ENCODE measurements at regions not wholly inside any gene's neighbourhood (a gene's known extent, or its start where the extent isn't known, plus 50 kb on each side); places are given as distances from the start of the nearest gene placed in this dataset.

DNA sequence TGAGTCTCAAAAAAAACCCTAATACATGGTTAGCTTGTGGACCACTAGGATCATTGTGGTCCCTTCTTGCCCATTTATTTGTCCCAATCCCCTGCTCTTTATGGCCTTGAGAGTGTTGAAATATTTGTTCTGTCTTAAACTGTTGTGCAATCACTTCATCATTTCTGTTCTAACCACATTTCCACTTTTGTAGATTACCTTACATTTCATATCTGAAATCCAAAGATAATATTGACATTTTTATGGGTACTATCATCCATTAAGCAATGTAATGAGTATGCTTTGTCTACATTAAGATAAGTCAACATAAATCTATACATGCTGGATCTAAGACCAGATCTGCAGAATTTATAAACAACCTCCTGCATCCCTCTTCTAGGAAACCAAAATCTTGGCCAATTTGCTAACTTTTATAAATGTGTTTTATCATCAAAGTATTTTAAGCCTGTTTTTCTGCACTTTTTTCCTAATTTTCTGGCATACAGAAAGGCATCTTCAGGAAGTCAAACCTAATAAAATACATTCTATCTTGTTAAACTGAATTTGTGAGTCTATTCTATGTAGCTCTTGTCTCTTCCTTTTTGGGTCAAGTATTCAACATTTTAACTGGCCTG is 359.4 kb upstream of the CELF2 start:
- H3K4me3 Mint-ChIP-seq (ENCODE audit: unreplicated experiment) = no peak overlapping the region
- no peak for TF ChIP-seq CTCF (IDR thresholded peaks at IDR 0.05; ENCODE audit: unreplicated experiment)
- no peaks in the 10 kb centered on the region for H3K4me1 Mint-ChIP-seq (ENCODE audit: unreplicated experiment)
- H3K27me3 Mint-ChIP-seq (ENCODE audit: unreplicated experiment) = no peaks in the 10 kb centered on the region
- no peaks in the 10 kb centered on the region for H3K36me3 Mint-ChIP-seq (ENCODE audit: low read depth, unreplicated experiment)
- no peak overlapping the region for H3K27ac Mint-ChIP-seq (ENCODE audit: unreplicated experiment)
- H3K9me3 Mint-ChIP-seq (ENCODE audit: unreplicated experiment) = no peaks in the 10 kb centered on the region
- no peak for DNase-seq (ENCODE audit: low spot score)

GRCh38 chr10:10660054-10660453 is 357.6 kb upstream of the CELF2 start:
- Mint-ChIP-seq H3K27me3 (ENCODE audit: unreplicated experiment) (no peaks in the 10 kb centered on the region), H3K9me3 (ENCODE audit: unreplicated experiment) (no peaks in the 10 kb centered on the region), H3K4me1 (ENCODE audit: unreplicated experiment) (no peaks in the 10 kb centered on the region), H3K4me3 (ENCODE audit: unreplicated experiment) (no peak overlapping the region), H3K36me3 (ENCODE audit: low read depth, unreplicated experiment) (no peaks in the 10 kb centered on the region), H3K27ac (ENCODE audit: unreplicated experiment) (no peak overlapping the region)
- no peak for TF ChIP-seq CTCF (IDR thresholded peaks at IDR 0.05; ENCODE audit: unreplicated experiment)
- DNase-seq (ENCODE audit: low spot score) = no peak

GRCh38 chr10:10661176-10661575 is 356.5 kb upstream of the CELF2 start:
- Mint-ChIP-seq H3K9me3 (ENCODE audit: unreplicated experiment) (no peaks in the 10 kb centered on the region), H3K36me3 (ENCODE audit: low read depth, unreplicated experiment) (no peaks in the 10 kb centered on the region), H3K27me3 (ENCODE audit: unreplicated experiment) (no peaks in the 10 kb centered on the region), H3K4me3 (ENCODE audit: unreplicated experiment) (no peak overlapping the region), H3K27ac (ENCODE audit: unreplicated experiment) (no peak overlapping the region), H3K4me1 (ENCODE audit: unreplicated experiment) (no peaks in the 10 kb centered on the region)
- TF ChIP-seq CTCF (IDR thresholded peaks at IDR 0.05; ENCODE audit: unreplicated experiment) = no peak
- DNase-seq (ENCODE audit: low spot score) = no peak

GRCh38 chr10:10662716-10663408 is 354.8 kb upstream of the CELF2 start:
- TF ChIP-seq CTCF (IDR thresholded peaks at IDR 0.05; ENCODE audit: unreplicated experiment) = no peak
- no peaks in the 10 kb centered on the region for H3K27me3 Mint-ChIP-seq (ENCODE audit: unreplicated experiment)
- no peaks in the 10 kb centered on the region for H3K36me3 Mint-ChIP-seq (ENCODE audit: low read depth, unreplicated experiment)
- H3K27ac Mint-ChIP-seq (ENCODE audit: unreplicated experiment) = no peak overlapping the region
- DNase-seq (ENCODE audit: low spot score) = no peak
- no peaks in the 10 kb centered on the region for H3K9me3 Mint-ChIP-seq (ENCODE audit: unreplicated experiment)
- H3K4me1 Mint-ChIP-seq (ENCODE audit: unreplicated experiment) = no peaks in the 10 kb centered on the region
- no peak overlapping the region for H3K4me3 Mint-ChIP-seq (ENCODE audit: unreplicated experiment)

DNA sequence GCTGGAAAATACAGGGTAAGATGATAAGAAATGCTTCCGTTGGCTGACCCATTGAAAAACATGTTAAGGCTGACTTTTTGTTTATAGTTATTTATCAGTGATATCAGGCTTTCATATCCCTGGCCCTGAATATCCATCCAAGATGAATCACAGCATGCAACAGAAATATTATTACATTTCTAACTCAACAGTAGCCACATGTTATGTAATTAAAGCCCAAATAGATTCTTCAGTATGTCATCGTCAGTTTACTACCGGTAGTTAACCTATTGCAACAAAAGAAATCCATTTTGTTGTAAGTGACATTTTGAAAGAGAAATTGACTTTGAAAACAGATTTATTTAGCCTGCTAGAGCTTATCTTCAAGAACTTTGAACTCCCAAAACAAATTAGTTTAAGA is 354.1 kb upstream of the CELF2 start:
- Mint-ChIP-seq H3K4me1 (ENCODE audit: unreplicated experiment) (no peaks in the 10 kb centered on the region), H3K4me3 (ENCODE audit: unreplicated experiment) (no peak overlapping the region), H3K36me3 (ENCODE audit: low read depth, unreplicated experiment) (no peaks in the 10 kb centered on the region), H3K27ac (ENCODE audit: unreplicated experiment) (no peak overlapping the region), H3K9me3 (ENCODE audit: unreplicated experiment) (no peaks in the 10 kb centered on the region), H3K27me3 (ENCODE audit: unreplicated experiment) (no peaks in the 10 kb centered on the region)
- TF ChIP-seq CTCF (IDR thresholded peaks at IDR 0.05; ENCODE audit: unreplicated experiment) = no peak
- DNase-seq (ENCODE audit: low spot score) = no peak
